A172 (cell line): ENCODE measurements at regions not wholly inside any gene's neighbourhood (a gene's known extent, or its start where the extent isn't known, plus 50 kb on each side); places are given as distances from the start of the nearest gene placed in this dataset.
"Not testable (repeated sequence)": the region's sequence is repeated elsewhere in the genome, so short reads cannot be mapped to it uniquely, and the experiment has no call there.

Experiments
- DNase-seq: peaks from one replicate; pipeline ENCODE4 v3.0.0-alpha.2; 2015; ENCODE audit warnings: low spot score

GRCh38 chr1:143604887-143605286 is 366.9 kb downstream of the FAM72C start:
- DNase-seq, result no peak

GRCh38 chr1:143584508-143584907 is 387.3 kb downstream of the FAM72C start:
- DNase-seq, result no peak

- DNase-seq, result no peak
Measured at GRCh38 chr1:143574891-143575520, 396.8 kb downstream of the FAM72C start.

GRCh38 chr1:143572661-143573060 is 399.1 kb downstream of the FAM72C start:
- not testable (repeated sequence) for DNase-seq

GRCh38 chr1:143563761-143564160 is 408.0 kb downstream of the FAM72C start:
- DNase-seq, result not testable (repeated sequence)

GRCh38 chr1:143553627-143554026 is 418.2 kb downstream of the FAM72C start:
- no peak for DNase-seq

- DNase-seq, result not testable (repeated sequence)
Measured at GRCh38 chr1:143504703-143505102, 467.1 kb downstream of the FAM72C start.

GRCh38 chr1:143504080-143504479 is 467.7 kb downstream of the FAM72C start:
- DNase-seq, result not testable (repeated sequence)

GRCh38 chr1:143503048-143503447 is 468.7 kb downstream of the FAM72C start:
- not testable (repeated sequence) for DNase-seq

- not testable (repeated sequence) for DNase-seq
Measured at GRCh38 chr1:143502038-143502437, 469.7 kb downstream of the FAM72C start.

- not testable (repeated sequence) for DNase-seq
Measured at GRCh38 chr1:143498059-143498749, 473.6 kb downstream of the FAM72C start.

GRCh38 chr1:143497374-143497747 is 474.4 kb downstream of the FAM72C start:
- no peak for DNase-seq

GRCh38 chr1:143496526-143497373 is 475.0 kb downstream of the FAM72C start:
- DNase-seq, result not testable (repeated sequence)
